ENCODE measurements at regions not wholly inside any gene's neighbourhood (a gene's known extent, or its start where the extent isn't known, plus 50 kb on each side); places are given as distances from the start of the nearest gene placed in this dataset.

DNA sequence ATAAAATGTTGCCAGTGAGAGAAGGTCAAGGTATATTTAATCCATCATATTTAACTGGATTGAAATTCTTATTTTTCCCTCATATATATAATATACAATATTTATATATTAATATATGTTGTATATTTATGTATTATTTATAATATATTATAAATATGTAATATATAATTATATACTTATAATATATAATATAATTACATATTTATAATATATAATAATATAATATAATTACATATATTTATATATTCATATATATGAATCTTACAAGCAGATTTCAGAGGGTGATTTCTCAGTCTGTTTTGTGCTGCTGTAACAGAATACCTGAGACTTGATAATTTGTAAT lies 52.7 kb upstream of the TLE3 start:
- TF ChIP-seq, protein P1, sequence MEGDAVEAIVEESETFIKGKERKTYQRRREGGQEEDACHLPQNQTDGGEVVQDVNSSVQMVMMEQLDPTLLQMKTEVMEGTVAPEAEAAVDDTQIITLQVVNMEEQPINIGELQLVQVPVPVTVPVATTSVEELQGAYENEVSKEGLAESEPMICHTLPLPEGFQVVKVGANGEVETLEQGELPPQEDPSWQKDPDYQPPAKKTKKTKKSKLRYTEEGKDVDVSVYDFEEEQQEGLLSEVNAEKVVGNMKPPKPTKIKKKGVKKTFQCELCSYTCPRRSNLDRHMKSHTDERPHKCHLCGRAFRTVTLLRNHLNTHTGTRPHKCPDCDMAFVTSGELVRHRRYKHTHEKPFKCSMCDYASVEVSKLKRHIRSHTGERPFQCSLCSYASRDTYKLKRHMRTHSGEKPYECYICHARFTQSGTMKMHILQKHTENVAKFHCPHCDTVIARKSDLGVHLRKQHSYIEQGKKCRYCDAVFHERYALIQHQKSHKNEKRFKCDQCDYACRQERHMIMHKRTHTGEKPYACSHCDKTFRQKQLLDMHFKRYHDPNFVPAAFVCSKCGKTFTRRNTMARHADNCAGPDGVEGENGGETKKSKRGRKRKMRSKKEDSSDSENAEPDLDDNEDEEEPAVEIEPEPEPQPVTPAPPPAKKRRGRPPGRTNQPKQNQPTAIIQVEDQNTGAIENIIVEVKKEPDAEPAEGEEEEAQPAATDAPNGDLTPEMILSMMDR (IDR thresholded peaks at IDR 0.05), result no peak
- TF ChIP-seq POLR2A (IDR thresholded peaks at IDR 0.05), result no peak
